HG03103 (cell line): ENCODE measurements at regions not wholly inside any gene's neighbourhood (a gene's known extent, or its start where the extent isn't known, plus 50 kb on each side); places are given as distances from the start of the nearest gene placed in this dataset.

Source experiments
- ATAC-seq: cut with Tn5 transposase; IDR thresholded peaks from one replicate; pipeline ENCODE4 v1.9.1; 2021; ENCODE audit warnings: low read depth; ENCODE audit not compliant: unreplicated experiment

DNA sequence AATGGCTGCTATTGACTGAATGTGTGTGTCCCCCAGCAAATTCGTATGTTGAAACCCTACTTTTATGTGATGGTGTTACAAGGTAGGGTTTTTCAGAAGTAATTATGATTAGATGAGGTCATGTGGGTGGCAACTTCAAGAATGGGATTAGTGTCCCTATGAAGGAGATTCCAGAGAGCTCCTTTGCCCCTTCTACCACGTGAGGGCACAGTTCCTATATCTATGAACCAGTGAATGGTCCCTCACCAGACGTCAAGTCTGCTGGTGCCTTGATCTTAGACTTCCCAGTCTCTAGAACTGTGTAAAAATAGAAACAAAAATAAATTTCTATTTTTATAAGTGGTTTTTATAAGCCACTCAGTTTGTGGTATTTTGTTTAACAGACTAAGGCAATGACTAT, 1137.6 kb upstream of the IGFBP7 start:
- ATAC-seq = no peak

DNA sequence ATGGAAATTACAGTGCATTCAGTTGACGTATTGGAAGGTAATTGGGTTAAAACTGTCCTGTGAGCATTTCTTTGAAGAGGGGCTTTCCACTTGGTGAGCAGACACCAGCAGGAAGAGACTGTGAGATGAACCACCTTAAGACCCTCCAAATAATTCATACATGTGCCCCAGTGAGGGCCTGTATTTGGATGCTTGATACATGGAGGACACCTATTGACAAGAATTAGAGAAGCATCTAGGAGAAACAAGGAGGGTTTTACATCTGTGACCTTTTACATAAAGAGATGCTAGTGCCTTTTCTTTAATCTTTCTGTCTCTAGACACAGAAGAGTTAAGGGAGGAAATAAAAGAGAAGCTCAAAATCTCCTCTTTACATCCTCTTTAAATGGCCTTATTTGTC, 1115.3 kb upstream of the IGFBP7 start:
- ATAC-seq = no peak

DNA sequence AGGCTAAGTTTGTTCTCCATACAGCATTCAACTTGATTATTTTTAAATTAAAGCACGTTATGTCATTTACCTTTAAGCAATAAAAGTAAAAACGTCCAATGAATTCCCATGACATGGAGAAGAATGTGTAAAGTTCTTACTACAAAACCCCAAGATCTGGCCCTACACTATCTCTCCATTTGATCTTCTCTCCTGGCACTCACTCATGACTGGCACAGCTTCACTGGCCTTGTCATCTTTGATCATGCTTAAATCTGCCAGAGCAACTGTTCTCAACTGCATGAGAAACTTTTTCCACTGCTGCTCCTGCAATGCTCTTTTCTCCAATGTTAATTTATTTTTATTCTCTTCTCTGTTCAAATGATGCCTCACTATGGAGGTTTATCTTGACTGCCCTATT, 1109.0 kb upstream of the IGFBP7 start:
- no peak for ATAC-seq

DNA sequence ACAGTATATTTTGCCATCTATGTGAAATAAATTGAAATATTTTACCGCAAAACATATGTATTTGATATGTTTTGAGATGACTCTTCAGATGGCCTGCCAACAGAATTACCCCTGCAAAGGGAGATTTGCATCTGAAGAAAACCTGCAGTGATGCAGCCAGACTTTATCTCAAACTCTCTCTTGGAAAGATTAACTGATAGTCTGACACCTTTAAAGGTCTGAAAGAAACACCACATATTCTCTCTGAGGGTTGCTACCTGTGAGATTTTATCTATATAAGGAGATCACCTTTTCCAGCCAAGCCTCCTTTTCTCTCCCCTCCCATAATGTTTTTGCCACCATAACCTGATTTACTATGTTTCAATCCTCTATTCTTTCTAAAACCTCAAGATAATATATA, 1106.3 kb upstream of the IGFBP7 start:
- ATAC-seq = no peak

DNA sequence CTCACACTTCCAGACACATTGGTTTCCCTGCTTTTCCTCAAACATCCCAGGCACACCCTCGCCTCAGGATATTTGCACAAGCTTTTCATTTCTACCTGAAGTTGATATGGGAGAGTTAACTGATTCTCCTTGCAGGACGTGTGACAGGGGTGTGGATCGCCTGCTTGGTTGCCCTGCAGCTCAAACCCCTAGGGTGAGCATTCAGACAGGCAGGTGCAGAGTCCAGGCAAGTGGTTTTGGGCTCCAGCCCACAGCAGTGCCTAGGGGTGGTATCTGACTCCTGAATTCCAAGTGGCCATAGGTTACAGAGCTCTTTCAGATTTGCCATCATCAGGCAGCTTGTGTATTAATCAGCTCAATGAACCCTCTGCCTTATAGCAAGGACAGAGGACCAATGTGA, 1104.2 kb upstream of the IGFBP7 start:
- ATAC-seq = no peak

DNA sequence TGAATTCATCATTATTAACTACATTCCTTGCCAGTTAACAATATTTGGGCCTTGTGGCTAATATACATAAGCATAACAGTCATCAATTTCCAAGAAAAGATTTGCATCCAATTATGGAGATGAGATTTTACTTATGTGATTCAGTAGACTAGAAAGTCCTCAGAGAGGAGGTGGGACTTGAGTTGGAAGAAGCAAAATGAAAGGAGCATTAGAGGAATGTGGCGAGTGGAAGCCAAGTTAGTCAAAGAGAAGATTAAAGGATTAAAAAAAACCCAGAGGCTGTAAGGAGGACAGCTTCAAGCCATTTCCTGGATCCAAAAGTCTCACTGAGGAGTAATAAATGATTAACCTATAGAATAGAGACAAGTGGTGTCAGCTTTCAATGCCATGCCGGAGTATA, 1099.4 kb upstream of the IGFBP7 start:
- ATAC-seq = no peak

DNA sequence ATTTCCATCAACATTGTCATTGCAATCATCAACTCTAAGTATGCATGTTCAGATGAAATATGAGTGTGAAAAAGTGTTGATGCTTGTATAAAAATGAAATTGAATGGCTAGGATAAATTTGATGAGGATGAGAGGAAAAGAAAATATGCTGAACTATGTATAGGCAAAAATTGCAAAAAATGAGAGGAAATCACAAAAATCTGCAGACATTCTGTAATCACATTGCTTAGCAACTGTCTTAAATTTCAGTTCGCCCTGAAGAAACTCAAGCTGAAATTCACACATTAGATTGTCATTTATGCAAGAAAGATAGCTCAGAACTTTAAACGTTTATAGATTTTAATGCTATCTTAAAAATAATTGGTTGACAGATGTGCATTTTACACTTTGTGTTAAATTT, 1098.8 kb upstream of the IGFBP7 start:
- ATAC-seq = no peak

DNA sequence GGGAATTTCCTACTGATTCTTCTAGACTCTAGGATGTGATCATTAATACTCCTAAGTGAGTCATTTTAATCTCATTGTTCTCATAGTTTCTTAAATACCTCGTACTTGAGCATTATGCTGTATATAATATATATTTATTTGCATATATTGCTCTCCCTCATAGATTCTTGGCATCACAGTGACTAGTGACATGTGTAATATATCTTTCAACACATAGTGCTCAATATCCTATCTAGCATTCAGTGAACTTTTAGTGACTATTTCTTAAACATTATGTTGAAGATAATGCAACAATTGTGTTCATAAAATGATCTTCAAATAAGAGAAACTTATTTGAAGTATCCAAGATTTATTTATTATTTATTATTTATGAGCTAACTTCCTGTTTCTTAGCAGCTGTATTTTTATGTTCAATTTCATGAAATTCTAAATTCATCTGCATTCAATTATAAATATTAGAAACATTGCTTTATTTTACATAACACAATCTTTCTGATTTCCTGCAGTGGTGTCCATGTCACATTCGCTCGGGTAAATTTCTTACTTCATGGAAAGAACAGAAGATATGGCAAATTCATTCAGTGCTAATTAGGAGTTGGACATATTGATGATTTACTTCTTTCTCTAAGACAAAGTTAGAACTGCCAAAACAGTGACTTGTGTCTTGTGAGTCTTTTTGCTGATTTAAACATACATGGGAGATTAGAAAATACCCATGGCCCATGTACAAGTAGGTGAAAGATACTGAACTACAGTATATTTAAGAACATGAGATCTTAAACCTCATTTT, 1095.5 kb upstream of the IGFBP7 start:
- no peak for ATAC-seq

DNA sequence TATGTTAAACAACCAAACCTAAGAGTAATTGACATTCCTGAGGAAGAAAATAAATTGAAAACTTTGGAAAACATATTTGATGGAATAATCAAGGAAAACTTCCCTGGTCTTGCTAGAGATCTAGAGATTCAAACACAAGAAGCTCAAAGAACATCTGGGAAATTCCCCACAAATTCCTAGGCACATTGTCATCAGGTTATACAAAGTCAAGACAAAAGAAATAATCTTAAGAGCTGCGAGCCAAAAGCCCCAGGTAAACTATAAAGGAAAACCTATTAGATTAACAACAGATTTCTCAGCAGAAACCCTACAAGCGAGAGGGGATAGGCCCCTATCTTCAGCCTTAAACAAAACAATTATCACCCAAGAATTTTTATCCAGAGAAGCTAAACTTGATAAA, 1082.0 kb upstream of the IGFBP7 start:
- no peak for ATAC-seq

DNA sequence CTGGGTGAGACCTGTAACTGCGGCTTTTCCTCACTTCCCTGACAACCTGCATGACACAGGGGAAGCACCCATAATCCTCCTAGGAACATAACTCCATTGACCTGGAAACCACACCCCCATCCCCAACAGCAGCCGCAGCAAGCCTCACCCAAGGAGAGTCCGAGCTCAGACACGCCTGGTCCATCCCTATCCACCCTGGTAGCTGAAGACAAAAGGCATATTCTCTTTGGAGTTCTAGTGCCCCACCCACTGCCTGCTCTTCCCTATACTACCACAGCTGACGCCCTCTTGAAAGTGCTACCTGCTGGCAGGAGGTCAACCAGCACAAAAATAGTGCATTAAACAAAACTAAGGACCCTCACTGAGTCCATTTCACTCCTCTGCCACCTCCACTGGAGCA, 1080.9 kb upstream of the IGFBP7 start:
- no peak for ATAC-seq

DNA sequence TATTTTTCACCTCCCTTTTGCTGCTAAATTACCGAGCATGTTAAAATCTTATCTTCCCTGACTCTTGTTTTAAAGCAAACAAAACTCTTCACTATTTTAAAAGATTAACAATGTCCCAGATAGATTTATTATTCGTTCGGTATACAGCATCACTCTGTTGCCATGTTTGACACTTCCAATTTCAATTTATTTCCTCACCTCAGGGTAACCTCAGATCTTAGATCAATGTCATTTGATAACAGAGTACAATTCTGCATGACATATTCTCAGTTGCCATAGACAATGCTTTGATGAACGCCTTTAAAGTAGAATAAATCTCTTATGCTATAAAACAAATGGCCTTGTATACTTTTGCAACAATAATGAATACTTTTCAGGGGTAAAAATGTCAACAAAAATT, 1078.1 kb upstream of the IGFBP7 start:
- ATAC-seq = no peak

DNA sequence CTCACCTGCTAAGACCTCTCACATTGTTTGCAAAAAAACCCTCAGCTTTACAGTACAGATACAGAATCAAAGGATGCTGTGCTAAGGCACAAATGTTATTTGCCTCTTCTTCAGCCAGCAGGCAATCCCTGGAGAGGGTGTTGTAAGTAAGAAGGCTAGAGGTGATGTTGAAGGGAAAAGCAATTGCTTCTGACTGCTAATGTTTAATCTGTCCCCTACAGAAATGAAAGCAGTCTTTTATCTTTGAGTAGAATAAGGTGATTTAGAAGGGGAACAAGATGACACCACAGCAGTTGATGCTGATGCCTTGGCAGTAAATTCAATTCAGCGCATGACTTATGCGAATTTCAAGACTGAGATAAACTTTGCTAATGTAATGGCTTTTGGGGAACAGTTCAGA, 1064.8 kb upstream of the IGFBP7 start:
- ATAC-seq = no peak

DNA sequence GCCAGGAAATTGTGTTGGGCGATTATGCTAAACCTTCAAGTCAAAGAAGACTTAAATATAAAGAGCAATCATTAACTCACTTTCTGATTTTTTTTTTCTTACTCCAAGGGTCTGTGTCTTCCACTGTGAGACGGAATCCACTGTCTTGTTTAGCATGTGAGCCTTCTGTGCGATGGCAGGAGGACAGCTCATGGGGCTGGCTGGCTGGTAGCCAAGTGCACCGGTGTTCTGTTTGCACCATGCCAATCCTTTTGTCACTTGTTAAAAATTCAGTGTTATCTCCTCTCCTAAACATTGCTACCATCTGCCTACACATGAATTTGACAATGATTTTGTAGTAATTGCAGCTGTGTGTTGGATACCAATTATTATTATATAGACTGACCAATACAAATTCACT, 1056.3 kb upstream of the IGFBP7 start:
- no peak for ATAC-seq

DNA sequence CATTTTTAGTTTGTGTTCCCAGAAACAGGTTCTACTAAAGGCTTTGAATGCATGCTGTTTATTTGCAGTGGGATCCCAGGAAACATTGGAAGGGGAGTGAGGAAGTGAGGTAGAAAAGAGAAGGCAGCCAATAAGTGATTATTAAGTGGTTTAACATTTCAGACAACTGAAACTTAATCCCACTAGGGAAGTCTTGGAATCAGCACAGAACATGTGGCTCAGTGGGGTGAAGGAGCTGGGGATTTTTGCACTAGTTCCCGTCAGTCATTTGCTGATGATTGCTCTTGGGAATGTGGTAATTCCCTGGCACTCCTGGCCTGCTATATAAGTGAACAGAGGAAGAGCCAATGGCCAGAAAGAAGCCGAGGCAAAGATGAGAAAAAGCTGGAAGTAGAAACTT, 1053.0 kb upstream of the IGFBP7 start:
- no peak for ATAC-seq

DNA sequence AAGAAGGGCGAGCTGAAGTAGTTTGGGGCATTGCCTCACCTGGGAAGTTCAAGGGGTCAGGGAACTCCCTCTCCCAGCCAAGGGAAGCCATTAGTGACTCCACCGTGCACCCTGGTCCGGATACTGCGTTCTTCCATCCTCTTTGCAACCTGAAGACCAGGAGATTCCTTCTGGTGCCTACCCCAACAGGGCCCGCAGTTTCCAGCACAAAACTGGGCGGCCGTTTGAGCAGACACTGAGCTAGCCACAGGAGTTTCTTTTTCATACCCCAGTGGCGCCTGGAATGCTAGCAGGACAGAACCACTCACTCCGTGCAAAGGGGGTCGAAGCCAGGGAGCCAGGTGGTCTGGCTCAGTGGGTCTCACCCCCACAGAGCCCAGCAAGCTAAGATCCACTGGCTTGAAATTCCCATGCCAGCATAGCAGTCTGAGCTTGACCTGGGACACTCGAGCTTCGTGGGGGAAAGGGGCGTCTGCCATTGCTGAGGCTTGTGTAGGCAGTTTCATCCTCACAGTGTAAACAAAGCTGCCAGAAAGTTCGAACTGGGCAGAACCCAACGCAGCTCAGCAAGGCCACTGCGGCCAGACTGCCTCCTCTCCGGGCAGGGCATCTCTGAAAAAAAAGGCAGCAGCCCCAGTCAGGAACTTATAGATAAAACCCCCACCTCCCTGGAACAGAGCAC, 1039.4 kb upstream of the IGFBP7 start:
- ATAC-seq = no peak

DNA sequence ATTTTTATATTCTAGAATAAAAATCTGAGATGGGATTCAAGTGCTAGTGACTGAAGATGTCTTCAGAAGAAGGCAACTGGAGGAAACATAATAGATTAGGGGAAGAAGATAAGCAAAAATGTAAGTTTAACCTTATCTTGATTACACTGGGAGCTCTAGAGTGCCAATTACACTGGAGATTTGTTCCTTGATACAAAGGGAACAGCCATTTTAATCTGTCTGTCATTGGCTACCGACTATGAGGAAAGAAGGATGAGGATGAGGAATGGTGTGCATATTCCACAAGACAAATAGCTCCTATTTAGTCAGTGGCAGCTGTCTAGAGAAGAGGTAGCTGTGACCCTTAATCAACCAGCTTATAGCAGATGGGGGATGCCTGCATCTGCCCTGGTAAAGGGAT, 1034.5 kb upstream of the IGFBP7 start:
- no peak for ATAC-seq

DNA sequence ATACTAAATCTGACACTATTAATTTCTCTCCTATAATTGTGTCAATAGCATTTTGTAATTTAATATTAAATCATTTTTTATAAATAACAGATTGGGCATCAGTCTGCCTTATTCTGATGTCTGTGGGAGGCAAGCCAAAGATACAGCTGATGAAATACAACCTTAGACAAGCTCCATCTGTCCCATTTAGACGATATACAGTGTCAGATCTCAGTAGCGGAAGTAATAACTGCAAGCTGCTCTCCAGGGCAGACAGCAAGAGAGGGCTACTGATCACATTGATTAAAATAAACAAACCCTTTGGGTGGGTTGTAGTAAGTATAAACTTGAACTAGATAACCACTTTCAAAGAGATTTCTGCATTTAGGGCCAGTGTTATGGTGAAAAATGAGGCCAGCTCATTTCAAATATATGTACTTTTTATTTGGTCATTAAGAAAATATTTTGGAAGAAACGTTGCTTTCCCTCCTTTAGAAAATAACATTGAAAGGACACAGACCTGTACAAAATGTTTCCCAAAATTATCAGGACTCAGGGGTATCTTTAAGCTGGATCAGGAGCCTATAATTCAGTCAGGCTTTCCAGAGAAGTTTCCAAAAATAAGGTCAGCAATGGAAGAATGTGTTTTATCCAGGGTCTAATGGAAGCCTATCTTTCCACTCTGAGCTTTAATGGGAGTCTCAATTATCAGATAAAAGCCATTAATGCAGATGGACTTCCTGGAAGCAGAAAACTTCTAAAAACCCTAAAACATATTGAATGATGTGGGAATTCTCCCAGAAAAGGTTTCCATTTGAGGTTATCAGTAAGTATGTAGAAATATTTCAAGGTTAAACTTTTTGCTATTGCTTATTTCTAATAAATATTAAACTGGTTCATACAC, 1028.8 kb upstream of the IGFBP7 start:
- ATAC-seq = no peak

DNA sequence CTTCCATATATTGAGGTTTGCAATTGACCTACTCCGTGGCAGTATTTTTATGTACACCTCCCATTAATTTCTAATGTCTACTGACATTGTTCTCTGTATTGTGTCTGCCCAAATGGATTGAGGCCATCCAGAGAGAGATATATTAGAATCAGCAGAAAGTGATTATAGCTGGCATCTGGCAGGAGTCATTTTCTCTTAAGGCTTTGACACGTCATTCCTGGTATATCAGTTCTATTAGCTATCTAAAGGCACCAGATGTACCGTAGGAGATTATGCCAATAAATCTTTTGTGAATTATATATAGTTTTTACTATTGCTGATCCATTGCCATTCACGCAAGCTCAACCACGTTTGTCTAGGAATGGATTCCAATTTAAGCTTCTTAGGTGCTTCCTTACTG, 1026.4 kb upstream of the IGFBP7 start:
- no peak for ATAC-seq

DNA sequence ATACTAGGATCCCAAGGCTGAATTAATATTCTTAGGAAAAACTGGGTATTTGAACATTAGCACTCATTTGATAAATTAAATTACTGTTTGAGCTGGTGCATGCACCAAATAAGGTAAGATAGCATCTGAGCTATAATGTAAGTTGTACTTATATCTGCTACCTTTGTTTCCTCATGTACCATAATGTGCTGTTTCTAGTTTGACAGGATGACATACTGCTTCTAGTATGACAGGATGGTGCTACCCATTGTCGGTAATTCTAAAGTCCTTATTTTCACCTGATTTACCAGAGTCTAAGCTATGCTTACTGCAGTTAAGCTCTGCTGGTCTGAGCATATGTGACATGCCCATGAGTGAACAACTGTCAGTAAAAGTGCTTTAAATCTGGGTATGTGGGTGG, 1017.5 kb upstream of the IGFBP7 start:
- no peak for ATAC-seq

DNA sequence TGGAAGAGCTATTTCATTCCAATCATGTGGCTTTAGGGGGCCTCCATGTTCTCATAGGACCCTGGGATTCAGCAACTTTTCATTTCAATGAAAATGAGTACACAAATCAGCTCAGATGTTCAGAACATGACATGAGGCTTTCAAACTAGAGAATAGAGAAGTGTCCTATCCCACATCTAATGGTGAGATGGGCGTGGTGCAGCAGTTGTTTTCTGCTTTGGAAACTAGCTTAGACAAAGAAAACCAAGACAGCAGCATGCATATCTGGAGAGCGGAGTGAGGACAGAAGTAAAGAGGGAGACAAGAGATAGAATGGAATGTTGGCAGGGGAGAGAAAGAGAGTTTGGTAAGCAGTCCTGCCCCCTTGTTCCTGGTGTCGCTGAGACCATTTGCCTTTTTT, 1009.1 kb upstream of the IGFBP7 start:
- no peak for ATAC-seq

DNA sequence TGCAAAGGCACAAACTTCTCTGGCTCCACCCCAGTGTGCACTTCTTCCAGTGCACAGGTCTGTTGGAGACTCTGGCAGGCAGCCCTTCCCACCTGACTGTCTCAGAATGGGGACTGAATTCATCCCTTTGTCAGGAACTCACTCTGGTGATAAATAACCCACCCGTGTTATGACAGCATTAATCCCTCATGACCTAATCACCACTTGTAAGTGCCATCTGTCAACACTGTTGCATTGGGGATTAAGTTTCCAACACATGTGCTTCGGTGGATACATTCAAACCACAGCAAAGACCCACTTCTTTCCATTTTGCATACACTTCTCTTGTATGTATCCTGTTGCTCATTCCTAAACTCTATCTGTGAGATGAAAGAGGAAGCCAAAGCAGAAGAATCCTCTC, 1002.9 kb upstream of the IGFBP7 start:
- ATAC-seq = no peak
